ENCODE measurements at regions not wholly inside any gene's neighbourhood (a gene's known extent, or its start where the extent isn't known, plus 50 kb on each side); places are given as distances from the start of the nearest gene placed in this dataset.

GRCh38 chr2:64369706-64370105 is 84.3 kb upstream of the LGALSL start:
- no peak for DNase-seq

DNA sequence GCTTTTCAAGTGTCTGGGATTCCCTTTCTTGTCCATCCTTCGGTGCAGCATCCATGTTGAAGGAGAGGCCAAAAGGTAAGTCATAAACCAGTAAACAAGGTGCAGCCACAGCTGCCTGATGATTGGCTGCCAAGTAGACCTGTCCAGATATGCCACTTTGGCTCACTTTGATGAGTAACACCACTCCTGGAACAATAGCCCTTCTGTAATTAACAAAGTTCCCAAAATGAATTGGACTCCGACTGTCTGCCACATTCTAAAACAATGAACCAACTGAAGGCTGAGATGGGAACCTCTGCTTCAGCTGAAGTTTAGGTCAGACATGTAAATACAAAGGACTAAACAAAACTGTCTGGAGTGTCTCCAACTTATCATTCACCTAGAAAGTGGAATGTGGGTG is 82.2 kb upstream of the LGALSL start:
- no peak for DNase-seq

DNA sequence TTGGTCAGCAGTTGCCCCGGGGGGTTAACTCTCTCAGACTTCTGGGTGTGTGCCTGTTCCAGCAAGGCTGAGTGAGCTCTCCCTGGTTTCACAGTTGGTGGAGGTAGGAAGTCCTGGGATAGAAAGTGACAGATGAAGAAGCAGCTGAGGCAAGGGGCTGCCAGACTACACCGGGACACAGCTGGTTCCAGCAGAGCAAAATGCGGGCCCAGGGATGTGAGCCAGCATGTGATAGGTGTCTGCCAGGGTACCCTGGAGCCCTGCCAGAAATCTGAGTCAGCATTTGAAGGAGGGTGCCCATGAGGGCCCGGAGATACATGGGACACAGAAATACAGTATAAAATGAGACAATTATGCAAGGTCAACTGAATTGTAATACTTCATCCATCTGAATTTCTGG is 79.3 kb upstream of the LGALSL start:
- no peak for DNase-seq

- no peak for DNase-seq
Measured at GRCh38 chr2:64376926-64377325, 77.0 kb upstream of the LGALSL start.

DNA sequence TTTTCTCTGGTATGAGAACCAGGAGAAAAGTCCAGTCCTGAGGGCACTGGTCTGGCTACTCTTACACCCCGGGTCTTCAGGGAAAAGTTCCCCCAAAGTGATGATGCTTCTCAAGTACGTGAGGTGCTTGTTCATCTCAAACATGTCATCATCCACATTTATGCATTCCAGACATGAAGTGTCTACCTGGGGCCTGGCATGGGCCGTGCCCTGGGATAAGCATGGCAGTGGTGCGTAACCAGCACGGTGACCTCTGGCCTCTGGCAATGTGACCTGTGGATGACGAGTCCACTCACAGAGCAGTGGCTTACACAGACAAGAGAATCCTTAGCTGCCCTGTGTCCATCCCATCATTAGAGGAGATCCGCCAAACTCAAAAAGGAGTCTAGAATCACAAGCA is 74.8 kb upstream of the LGALSL start:
- DNase-seq: no peak

DNA sequence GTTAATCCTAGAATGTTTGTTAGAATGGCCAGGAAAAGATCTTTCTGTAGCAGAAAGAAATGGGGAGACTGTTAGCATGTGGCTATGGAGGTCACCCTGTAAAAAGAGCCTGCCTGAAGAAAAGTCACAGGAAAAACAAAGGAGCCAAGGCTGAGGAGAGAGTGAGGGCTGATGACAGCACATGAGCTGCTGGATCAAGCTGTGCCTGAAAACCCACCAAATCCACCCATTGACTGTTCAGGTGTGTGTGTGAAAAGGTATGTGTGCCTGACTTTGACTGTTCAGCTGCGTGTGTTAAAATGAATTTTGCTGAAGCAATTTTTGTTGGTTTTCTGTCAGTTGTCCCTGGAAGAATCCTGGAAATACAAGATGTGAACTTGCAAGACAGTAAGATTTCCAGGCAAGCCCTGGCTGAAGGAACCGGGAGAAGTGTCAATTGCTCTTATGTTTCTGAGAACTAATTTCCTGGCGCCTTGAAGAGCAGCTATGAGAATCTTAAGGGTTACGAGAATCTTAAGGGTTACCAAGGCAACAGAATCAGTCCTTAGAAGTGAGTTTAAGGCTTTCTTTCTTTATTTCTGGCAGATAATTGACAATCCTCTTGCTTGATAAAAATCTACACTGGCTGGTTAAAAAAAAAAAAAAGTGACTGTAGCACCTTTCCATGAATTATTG is 73.0 kb upstream of the LGALSL start:
- no peak for DNase-seq

DNA sequence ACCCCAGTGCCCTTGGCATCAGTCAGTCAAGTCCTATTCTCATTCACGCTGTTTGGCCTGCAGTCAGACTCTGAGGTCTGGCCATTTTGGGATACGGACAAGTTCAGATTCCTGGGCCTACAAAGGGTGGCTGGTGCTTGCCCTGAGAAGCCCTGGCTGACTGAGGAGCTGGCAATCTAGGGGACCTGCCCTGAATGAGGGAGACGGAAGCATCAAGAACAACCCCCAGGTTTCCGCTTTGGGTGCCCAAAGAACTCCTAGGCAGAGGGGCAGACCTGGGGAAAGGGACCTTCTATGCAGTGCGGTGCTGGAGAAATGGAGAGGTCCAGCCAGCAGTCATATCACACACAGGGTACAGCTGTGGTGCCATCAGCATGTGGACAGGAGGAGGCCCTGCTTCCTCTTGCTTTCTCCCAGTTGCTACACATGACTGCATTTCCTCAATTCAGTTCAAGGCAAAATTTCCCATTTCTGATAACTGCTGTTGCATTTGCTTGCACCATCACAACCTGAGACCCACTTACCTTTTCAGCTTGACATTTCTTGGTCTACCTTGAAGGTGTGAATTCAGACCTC is 70.9 kb upstream of the LGALSL start:
- DNase-seq: no peak

- no peak for DNase-seq
Measured at GRCh38 chr2:64383881-64384280, 70.1 kb upstream of the LGALSL start.

GRCh38 chr2:64386676-64387075 is 67.3 kb upstream of the LGALSL start:
- no peak for DNase-seq

GRCh38 chr2:64390586-64390985 is 63.4 kb upstream of the LGALSL start:
- no peak for DNase-seq

DNA sequence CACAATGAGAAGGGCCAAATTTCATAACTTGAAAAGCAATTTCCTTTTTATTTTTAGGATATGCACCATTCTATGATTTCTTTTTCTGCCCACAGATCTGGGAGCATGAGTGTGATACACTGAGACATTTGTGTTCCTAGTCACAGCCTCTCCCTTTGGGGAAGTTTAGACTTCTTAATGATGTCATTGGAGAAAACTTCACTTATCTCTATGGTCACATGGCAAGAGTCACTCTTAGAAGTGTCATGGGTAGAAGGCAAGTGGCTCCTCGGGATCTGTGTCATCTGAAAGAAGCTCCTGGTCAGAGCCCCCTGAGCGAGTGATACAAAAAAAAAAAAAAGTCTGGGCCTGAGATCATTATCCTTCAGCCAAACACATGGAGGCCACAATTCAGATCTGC is 62.5 kb upstream of the LGALSL start:
- no peak for DNase-seq

DNA sequence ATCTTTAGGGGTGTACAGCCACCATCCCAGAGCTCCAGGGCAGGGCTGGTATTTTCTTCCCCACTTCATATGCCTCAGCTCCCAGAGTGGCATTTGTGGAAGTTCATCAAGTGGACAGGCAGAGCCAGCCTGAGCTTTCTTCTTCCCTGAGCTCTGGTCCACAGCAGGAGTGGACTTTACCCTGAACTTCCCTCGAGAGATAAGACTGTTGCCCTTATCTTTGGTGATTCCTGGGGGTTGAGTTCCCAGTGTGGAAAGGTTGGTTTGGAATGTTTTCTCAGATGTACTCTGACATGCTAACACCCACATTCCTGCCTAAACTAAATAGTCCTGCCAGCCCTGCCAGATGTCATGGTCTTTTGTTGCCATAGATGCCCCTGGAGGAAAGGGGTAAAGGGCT is 62.0 kb upstream of the LGALSL start:
- DNase-seq: no peak

GRCh38 chr2:64392529-64392928 is 61.4 kb upstream of the LGALSL start:
- no peak for DNase-seq

- DNase-seq: no peak
Measured at GRCh38 chr2:64393383-64394010, 60.5 kb upstream of the LGALSL start.

GRCh38 chr2:64394153-64394552 is 59.8 kb upstream of the LGALSL start:
- no peak for DNase-seq

DNA sequence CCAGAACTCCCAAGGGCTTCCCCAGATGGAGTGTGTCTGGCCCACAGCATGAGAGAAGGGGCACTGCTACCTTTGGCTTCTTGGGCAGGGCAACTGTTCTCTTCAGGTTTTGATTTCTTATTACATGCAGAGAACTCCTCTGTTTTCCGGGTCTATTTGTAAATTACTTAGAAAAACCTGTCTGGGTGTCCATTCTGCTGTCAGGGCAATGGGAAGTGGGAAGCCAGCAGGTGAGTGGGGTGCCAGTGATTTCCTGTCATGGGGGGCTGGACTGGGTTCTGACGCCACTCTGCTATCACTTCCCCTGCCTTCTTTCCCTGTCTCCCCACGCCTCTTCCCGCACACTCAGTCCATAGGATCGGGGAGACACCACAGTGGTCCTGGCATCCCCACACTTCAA is 58.0 kb upstream of the LGALSL start:
- no peak for DNase-seq

DNA sequence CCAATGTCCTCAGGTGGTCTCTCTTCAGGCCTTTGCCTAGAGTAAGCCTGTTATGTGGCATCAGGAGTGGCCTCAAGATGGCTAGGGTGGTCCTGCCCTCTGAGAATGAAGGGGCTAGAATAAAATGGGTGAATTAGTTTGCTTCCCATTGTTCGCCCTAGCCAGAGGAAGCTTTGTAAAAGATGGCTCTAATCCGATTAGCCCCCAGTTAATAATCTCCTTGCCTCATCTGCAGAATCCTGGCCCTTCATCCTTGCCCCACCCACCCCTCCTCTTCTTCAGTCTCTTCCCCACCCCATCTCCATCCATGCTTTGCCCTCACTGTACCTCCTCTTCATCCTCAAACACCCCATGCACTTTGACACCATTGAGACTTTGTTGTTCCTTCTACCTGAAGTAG is 57.4 kb upstream of the LGALSL start:
- no peak for DNase-seq

- no peak for DNase-seq
Measured at GRCh38 chr2:64398516-64399129, 55.3 kb upstream of the LGALSL start.

GRCh38 chr2:64399521-64399920 is 54.4 kb upstream of the LGALSL start:
- no peak for DNase-seq

DNA sequence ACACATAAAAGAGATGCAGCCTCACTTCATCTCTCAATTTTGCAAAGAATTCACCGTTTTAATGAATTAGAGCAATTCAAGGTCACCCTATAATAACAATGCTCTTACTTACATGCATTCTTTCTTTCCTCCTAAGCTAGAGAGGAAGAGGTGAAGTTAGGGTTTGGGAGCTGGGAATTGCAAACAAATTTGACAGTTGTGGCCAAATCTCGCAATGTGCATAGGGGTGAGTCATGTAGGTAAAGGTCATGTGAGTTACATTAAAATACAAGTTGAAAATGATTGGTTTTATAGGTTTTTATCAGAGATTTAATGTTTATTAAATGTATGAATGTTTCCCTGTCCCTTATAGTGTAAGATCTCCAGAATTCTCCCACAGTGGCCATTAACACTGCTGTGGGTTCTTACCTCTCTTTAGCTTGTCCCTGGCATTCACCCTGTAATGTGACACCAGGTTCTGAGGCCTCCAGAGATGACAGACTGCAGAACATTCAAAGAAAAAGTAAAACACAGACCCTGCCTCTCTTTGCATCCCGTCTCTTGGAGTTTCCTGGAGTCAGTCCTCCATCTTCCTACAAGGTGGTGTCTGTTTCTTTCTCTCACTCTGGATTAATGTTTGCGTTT is 53.7 kb upstream of the LGALSL start:
- no peak for DNase-seq

DNA sequence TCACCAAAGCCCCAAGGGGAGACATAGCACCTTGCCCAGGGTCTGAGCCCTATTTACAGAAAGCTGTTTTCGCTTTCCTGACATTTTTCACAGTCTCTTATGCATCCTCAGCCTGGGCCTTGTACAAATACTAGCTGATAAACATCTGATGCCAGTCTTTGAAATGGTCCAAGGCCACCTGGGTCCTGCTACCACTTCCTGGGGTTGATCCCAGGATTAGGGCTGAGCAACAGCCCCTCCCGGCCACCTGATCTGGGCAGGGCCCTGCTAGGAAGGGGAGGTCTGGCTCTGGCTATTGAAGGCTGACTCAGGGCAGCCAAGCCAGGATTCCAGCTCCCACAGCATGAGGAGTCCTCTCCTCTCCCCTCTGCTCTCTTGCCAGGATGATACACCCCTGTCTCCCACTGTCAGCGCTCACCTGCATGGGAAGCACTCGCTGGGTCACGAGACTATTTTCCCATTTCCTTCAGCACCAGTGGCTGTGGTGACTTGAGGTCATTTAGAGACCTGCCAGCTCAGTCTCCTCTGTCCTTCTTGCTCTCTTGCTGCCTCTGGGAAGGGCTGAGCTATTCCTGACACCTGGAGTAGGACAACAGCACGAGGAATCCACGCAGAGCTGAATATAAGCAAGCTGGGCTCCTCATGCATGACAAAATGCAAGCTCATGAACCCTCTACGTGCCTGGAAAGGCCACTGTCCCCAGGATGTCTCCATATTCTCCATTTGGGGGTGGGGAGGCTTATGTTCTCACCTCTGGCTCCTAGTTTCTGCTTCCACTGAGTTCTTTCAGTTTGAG is 53.0 kb upstream of the LGALSL start:
- DNase-seq: no peak

GRCh38 chr2:64401529-64401880 is 52.5 kb upstream of the LGALSL start:
- DNase-seq: no peak

All from renal pelvis (tissue), 1 donor.